ENCODE measurements at regions not wholly inside any gene's neighbourhood (a gene's known extent, or its start where the extent isn't known, plus 50 kb on each side); places are given as distances from the start of the nearest gene placed in this dataset.

- no peak for ATAC-seq (replicated peaks; ENCODE audit: extremely low read depth, poor library complexity, severe bottlenecking)
- peaks cover 17% of the 10 kb centered on the region for H3K9me3 Mint-ChIP-seq
- DNase-seq (ENCODE audit: low spot score in 2 of 2), result no peak
- no peaks in the 10 kb centered on the region for H3K36me3 Mint-ChIP-seq (ENCODE audit: insufficient read depth)
- H3K27me3 Mint-ChIP-seq, result no peaks in the 10 kb centered on the region
- H3K4me3 Mint-ChIP-seq, result no peak overlapping the region
- no peak overlapping the region for H3K27ac Mint-ChIP-seq (ENCODE audit: low read depth)
- no peaks in the 10 kb centered on the region for H3K4me1 Mint-ChIP-seq
Observed at GRCh38 chr2:5849562-5849961, 157.4 kb downstream of the SOX11 start.

GRCh38 chr2:5851410-5851809, 159.2 kb downstream of the SOX11 start:
- no peaks in the 10 kb centered on the region for H3K36me3 Mint-ChIP-seq (ENCODE audit: insufficient read depth)
- ATAC-seq (replicated peaks; ENCODE audit: extremely low read depth, poor library complexity, severe bottlenecking) (no peak), DNase-seq (ENCODE audit: low spot score in 2 of 2) (no peak)
- peaks cover 15% of the 10 kb centered on the region for H3K9me3 Mint-ChIP-seq
- H3K27me3 Mint-ChIP-seq, result no peaks in the 10 kb centered on the region
- no peak overlapping the region for H3K4me3 Mint-ChIP-seq
- H3K27ac Mint-ChIP-seq (ENCODE audit: low read depth), result no peak overlapping the region
- no peaks in the 10 kb centered on the region for H3K4me1 Mint-ChIP-seq

GRCh38 chr2:5854797-5855196, 162.6 kb downstream of the SOX11 start:
- DNase-seq (ENCODE audit: low spot score in 2 of 2) (no peak), ATAC-seq (replicated peaks; ENCODE audit: extremely low read depth, poor library complexity, severe bottlenecking) (no peak)
- Mint-ChIP-seq H3K27ac (ENCODE audit: low read depth) (no peak overlapping the region), H3K4me1 (no peaks in the 10 kb centered on the region), H3K27me3 (no peaks in the 10 kb centered on the region), H3K36me3 (ENCODE audit: insufficient read depth) (no peaks in the 10 kb centered on the region), H3K9me3 (peaks cover 12% of the 10 kb centered on the region), H3K4me3 (no peak overlapping the region)

- H3K27me3 Mint-ChIP-seq, result no peaks in the 10 kb centered on the region
- H3K4me1 Mint-ChIP-seq, result no peaks in the 10 kb centered on the region
- H3K36me3 Mint-ChIP-seq (ENCODE audit: insufficient read depth), result no peaks in the 10 kb centered on the region
- ATAC-seq (replicated peaks; ENCODE audit: extremely low read depth, poor library complexity, severe bottlenecking) (no peak), DNase-seq (ENCODE audit: low spot score in 2 of 2) (no peak)
- H3K4me3 Mint-ChIP-seq, result no peak overlapping the region
- no peaks in the 10 kb centered on the region for H3K9me3 Mint-ChIP-seq
- no peak overlapping the region for H3K27ac Mint-ChIP-seq (ENCODE audit: low read depth)
Observed at GRCh38 chr2:5867056-5867455, 174.9 kb downstream of the SOX11 start.

GRCh38 chr2:5868931-5869330, 176.7 kb downstream of the SOX11 start:
- Mint-ChIP-seq H3K36me3 (ENCODE audit: insufficient read depth) (no peaks in the 10 kb centered on the region), H3K27me3 (no peaks in the 10 kb centered on the region), H3K4me1 (no peaks in the 10 kb centered on the region), H3K27ac (ENCODE audit: low read depth) (no peak overlapping the region), H3K9me3 (no peaks in the 10 kb centered on the region), H3K4me3 (no peak overlapping the region)
- DNase-seq (ENCODE audit: low spot score in 2 of 2), result no peak
- ATAC-seq (replicated peaks; ENCODE audit: extremely low read depth, poor library complexity, severe bottlenecking), result no peak

- no peaks in the 10 kb centered on the region for H3K9me3 Mint-ChIP-seq
- no peaks in the 10 kb centered on the region for H3K27me3 Mint-ChIP-seq
- ATAC-seq (replicated peaks; ENCODE audit: extremely low read depth, poor library complexity, severe bottlenecking), result no peak
- H3K36me3 Mint-ChIP-seq (ENCODE audit: insufficient read depth), result no peaks in the 10 kb centered on the region
- H3K4me3 Mint-ChIP-seq, result no peak overlapping the region
- DNase-seq (ENCODE audit: low spot score in 2 of 2), result no peak
- no peaks in the 10 kb centered on the region for H3K4me1 Mint-ChIP-seq
- H3K27ac Mint-ChIP-seq (ENCODE audit: low read depth), result no peak overlapping the region
Observed at GRCh38 chr2:5869936-5870335, 177.8 kb downstream of the SOX11 start.

- H3K4me3 Mint-ChIP-seq, result no peak overlapping the region
- ATAC-seq (replicated peaks; ENCODE audit: extremely low read depth, poor library complexity, severe bottlenecking) (no peak), DNase-seq (ENCODE audit: low spot score in 2 of 2) (no peak)
- no peaks in the 10 kb centered on the region for H3K27me3 Mint-ChIP-seq
- H3K9me3 Mint-ChIP-seq, result peaks cover 6% of the 10 kb centered on the region
- no peaks in the 10 kb centered on the region for H3K4me1 Mint-ChIP-seq
- no peak overlapping the region for H3K27ac Mint-ChIP-seq (ENCODE audit: low read depth)
- H3K36me3 Mint-ChIP-seq (ENCODE audit: insufficient read depth), result no peaks in the 10 kb centered on the region
Observed at GRCh38 chr2:5877360-5877759, 185.2 kb downstream of the SOX11 start.

- Mint-ChIP-seq H3K9me3 (peaks cover 31% of the 10 kb centered on the region), H3K4me1 (no peaks in the 10 kb centered on the region), H3K36me3 (ENCODE audit: insufficient read depth) (no peaks in the 10 kb centered on the region), H3K27me3 (no peaks in the 10 kb centered on the region), H3K4me3 (no peak overlapping the region), H3K27ac (ENCODE audit: low read depth) (no peak overlapping the region)
- DNase-seq (ENCODE audit: low spot score in 2 of 2), result no peak
- no peak for ATAC-seq (replicated peaks; ENCODE audit: extremely low read depth, poor library complexity, severe bottlenecking)
Observed at GRCh38 chr2:5885451-5886173, 193.4 kb downstream of the SOX11 start.

- no peaks in the 10 kb centered on the region for H3K36me3 Mint-ChIP-seq (ENCODE audit: insufficient read depth)
- DNase-seq (ENCODE audit: low spot score in 2 of 2), result no peak
Observed at GRCh38 chr2:5886462-5886861, 194.3 kb downstream of the SOX11 start.

GRCh38 chr2:5888126-5888525, 195.9 kb downstream of the SOX11 start:
- Mint-ChIP-seq H3K4me1 (no peaks in the 10 kb centered on the region), H3K27ac (ENCODE audit: low read depth) (no peak overlapping the region), H3K27me3 (no peaks in the 10 kb centered on the region), H3K4me3 (no peak overlapping the region), H3K9me3 (peaks cover 29% of the 10 kb centered on the region), H3K36me3 (ENCODE audit: insufficient read depth) (no peaks in the 10 kb centered on the region)
- ATAC-seq (replicated peaks; ENCODE audit: extremely low read depth, poor library complexity, severe bottlenecking), result no peak
- no peak for DNase-seq (ENCODE audit: low spot score in 2 of 2)

More at GRCh38 chr2:5886462-5886861, 194.3 kb downstream of the SOX11 start:
- Mint-ChIP-seq H3K9me3 (peaks cover 29% of the 10 kb centered on the region), H3K27me3 (no peaks in the 10 kb centered on the region), H3K27ac (ENCODE audit: low read depth) (no peak overlapping the region), H3K4me3 (no peak overlapping the region), H3K4me1 (no peaks in the 10 kb centered on the region)
- ATAC-seq (replicated peaks; ENCODE audit: extremely low read depth, poor library complexity, severe bottlenecking), result no peak

- no peaks in the 10 kb centered on the region for H3K27me3 Mint-ChIP-seq
- H3K4me1 Mint-ChIP-seq, result no peaks in the 10 kb centered on the region
- H3K4me3 Mint-ChIP-seq, result no peak overlapping the region
- no peaks in the 10 kb centered on the region for H3K36me3 Mint-ChIP-seq (ENCODE audit: insufficient read depth)
- ATAC-seq (replicated peaks; ENCODE audit: extremely low read depth, poor library complexity, severe bottlenecking), result no peak
- DNase-seq (ENCODE audit: low spot score in 2 of 2), result no peak
- peaks cover 28% of the 10 kb centered on the region for H3K9me3 Mint-ChIP-seq
- no peak overlapping the region for H3K27ac Mint-ChIP-seq (ENCODE audit: low read depth)
Observed at GRCh38 chr2:5889519-5889918, 197.3 kb downstream of the SOX11 start.

- peaks cover 15% of the 10 kb centered on the region for H3K9me3 Mint-ChIP-seq
- H3K36me3 Mint-ChIP-seq (ENCODE audit: insufficient read depth), result no peaks in the 10 kb centered on the region
- ATAC-seq (replicated peaks; ENCODE audit: extremely low read depth, poor library complexity, severe bottlenecking), result no peak
Observed at GRCh38 chr2:5894355-5894754, 202.2 kb downstream of the SOX11 start.

GRCh38 chr2:5895284-5895683, 203.1 kb downstream of the SOX11 start:
- Mint-ChIP-seq H3K27ac (ENCODE audit: low read depth) (no peak overlapping the region), H3K9me3 (peaks cover 17% of the 10 kb centered on the region), H3K4me1 (no peaks in the 10 kb centered on the region), H3K27me3 (no peaks in the 10 kb centered on the region), H3K4me3 (no peak overlapping the region), H3K36me3 (ENCODE audit: insufficient read depth) (no peaks in the 10 kb centered on the region)
- DNase-seq (ENCODE audit: low spot score in 2 of 2), result no peak
- no peak for ATAC-seq (replicated peaks; ENCODE audit: extremely low read depth, poor library complexity, severe bottlenecking)

More at GRCh38 chr2:5894355-5894754, 202.2 kb downstream of the SOX11 start:
- H3K4me1 Mint-ChIP-seq, result no peaks in the 10 kb centered on the region
- DNase-seq (ENCODE audit: low spot score in 2 of 2), result no peak
- H3K4me3 Mint-ChIP-seq, result no peak overlapping the region
- no peaks in the 10 kb centered on the region for H3K27me3 Mint-ChIP-seq
- H3K27ac Mint-ChIP-seq (ENCODE audit: low read depth), result no peak overlapping the region

All from central memory CD8-positive, alpha-beta T cell (primary cell).